SIG-M5 treated with dmso at 0.1 percent for 504 hours (cell line): ENCODE measurements at regions not wholly inside any gene's neighbourhood (a gene's known extent, or its start where the extent isn't known, plus 50 kb on each side); places are given as distances from the start of the nearest gene placed in this dataset.

Experiments used
- DNase-seq: peaks from one replicate; lab custom pipeline; 2025; ENCODE audit not compliant: unreplicated experiment; lab: John Stamatoyannopoulos, UW

DNA sequence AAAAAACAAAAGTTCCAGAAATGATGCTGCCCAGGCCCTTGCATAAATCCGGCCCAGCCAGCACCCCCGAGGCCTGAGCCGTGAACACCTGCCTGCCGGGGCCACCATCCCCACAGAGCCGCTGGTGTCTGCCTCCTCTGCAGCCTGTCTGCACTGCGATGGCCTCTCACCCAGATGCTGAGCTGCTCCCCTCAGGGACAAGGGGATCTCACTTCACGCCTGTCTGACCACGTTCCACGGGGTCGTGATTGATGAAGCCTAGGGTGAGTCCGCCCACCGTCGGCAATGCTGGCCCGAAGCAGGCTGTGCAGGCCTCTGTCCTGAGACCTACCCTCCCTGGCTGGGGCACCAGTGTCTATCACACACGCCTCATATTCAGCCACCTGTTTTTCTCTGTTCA lies 444.2 kb downstream of the EIPR1 start:
- no peak for DNase-seq

DNA sequence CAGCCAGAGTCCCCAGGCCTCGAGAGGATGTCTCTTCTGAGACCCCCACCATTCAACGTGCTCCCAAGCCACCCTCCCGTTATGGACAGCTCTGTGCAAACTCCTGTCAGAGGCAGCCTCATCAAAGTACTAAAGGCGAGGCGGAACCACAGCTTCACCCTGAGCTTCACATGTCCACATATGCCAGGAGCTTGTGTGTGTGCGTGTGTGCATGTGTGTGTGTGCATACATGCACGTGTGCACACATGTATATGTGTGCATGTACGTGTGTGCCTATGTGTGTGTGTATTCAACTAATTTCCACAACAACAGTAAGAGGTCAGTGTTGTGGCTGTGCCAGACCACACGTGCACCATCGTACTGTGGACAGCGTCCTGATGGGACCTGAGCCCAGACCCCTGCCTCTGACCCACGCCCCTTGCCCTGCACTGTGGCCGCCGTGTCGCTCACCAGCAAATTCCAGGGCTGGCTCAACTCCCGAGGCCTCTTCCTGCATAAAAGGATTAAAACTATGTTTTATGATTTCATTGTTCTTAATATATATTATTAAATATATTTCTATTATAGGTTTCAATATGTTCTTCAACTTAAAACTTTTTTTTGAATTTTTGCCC lies 444.8 kb downstream of the EIPR1 start:
- no peak for DNase-seq

DNA sequence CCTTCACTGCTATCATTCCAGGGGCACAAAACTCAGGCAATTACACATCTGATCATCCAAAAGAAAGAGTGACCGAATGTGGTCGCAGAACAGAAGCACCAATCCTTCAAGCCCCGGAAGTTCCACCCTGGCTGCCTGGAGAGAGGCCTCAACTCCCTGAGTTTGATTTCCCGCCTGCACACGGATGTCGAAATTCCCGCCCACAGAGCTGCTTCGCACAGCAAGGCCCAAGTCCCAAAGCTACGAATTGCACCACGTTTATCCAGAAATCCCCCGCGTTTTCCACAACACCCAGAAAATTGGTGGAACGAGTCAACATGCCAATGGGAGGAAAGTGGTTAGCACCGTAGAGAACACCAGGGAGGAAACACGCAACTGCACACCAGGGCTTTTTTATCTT lies 445.4 kb downstream of the EIPR1 start:
- no peak for DNase-seq

GRCh38 chr2:2931318-2932075 lies 446.1 kb downstream of the EIPR1 start:
- no peak for DNase-seq

- no peak for DNase-seq
Measured at GRCh38 chr2:2930841-2931240, 446.8 kb downstream of the EIPR1 start.

- DNase-seq: no peak
Measured at GRCh38 chr2:2926858-2927175, 450.8 kb downstream of the EIPR1 start.

GRCh38 chr2:2926009-2926857 lies 451.4 kb downstream of the EIPR1 start:
- DNase-seq: no peak

DNA sequence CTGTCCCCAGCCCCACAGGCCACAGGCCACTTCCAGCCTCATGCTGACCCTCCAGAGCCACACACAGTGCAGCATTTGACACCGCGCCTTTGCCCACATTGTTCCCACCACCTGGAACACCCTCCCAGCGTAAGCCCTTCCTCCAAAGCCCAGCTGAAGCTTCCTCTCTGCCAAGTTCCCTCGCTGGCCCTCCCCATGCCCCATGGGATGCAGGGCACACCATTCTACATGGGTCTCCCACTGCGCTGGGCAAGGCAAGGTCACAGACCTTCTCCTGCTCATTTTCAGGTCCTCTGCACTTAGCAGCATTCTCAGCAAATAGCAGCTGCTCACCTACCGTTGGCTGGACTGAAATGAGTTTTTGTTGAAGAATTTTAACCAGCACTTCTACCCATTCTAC lies 455.5 kb downstream of the EIPR1 start:
- no peak for DNase-seq

DNA sequence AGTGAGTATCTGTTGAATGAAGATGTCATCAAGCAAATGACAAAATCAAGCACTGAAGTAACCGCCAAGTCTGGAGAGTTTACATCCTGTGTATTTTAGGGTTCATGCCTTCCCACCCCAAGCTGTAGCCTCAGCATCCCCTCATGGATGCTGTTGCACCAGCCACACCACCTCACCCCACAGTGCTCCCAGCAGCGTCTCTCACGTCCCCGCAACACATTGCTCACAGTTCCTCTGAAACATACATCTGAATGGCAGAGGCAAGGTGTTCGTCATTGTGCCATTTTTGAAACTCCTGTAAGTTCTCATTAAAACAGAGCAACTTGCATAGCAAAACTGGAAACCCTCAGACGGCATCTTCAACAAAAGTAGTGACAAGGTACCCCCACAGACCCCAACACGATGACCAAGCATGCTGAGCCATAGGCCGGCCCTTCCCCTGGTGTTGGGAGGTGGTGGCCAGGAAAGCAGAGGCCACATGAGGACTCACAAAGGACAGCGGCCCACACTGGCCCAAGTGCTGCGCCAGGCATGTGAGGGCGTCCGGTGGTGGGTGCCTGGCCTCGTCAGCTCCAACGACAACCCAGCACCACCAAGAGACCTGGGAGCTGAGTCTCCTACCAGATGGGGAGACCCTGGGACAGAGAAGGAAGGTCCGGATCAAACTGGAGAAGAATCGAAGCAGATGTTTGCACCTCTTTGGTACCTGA lies 456.5 kb downstream of the EIPR1 start:
- no peak for DNase-seq

DNA sequence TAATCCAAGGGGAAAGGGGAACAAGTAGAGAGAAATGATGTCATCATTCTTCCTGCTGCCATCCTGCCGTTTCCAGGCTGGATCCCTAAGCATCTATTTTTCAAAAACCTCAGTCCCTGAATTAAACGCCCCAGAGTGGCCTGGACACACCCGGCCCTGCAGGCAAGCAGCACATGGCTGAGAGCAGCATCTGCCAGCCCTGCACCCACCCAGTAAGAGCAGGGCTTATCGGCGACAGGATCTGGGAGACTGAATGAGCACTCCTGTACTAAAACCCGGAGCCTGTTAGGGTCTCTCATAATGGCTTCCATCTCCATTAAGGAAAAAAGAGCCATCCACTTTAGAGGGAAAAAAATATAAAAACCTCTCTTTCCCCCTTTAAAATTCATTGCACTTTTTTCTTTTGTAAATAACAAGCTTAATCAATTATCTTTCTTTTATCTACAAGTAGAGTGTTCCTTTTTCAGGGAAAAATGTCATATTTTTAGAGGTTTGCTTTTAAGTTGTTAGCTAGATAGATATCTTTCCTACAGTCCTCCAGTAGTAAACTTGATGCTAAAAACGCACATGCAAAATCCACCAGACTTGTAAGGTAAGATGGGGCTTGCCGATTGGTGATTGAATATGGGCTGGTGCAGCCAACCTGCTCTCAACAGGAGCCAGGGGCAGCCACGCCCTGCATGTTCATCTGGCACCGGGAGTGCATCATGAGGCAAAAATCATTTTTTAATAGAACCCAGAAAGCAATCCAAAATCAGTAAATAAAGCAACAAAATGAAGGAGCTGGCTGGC lies 457.8 kb downstream of the EIPR1 start:
- DNase-seq: no peak

- DNase-seq: no peak
Measured at GRCh38 chr2:2919026-2919425, 458.6 kb downstream of the EIPR1 start.

DNA sequence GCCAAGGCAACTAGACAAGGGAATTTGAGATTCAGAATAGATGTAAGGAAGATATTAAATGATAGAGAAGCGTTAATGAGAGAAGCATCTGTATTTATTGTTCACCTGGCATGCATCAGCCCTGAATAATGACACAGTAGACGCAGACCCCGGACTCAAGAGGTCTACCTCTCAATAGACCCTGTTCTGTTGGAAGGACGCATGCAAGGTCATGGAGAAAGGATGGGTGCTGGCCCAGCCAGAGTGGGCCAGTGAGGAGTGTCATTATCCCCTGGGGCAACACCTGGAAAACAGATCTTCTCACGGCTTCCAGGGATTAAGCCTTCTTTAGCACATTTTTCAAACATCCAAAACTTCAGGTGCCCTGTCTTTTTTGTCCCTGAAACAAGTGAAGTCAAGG lies 461.0 kb downstream of the EIPR1 start:
- no peak for DNase-seq

DNA sequence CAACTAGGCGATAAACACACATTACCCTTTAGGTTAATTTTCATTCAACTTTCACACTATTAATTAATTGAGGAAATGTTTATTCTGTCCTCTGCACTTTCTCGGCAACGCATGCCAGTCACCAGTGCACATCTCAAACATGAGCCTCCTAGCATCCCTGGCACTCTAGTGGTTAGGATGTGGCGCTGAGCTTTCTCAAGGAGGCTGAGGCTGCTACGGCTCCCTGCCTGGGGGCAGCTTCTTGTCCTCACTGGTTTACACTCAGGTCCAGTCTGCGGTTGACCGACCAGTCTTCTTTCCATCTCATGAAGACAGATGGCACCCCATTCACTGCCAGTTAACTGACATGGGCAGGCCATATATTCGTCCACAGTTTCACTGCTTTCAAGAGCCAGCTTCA lies 463.4 kb downstream of the EIPR1 start:
- DNase-seq: no peak

GRCh38 chr2:2913601-2914120 lies 464.0 kb downstream of the EIPR1 start:
- no peak for DNase-seq

DNA sequence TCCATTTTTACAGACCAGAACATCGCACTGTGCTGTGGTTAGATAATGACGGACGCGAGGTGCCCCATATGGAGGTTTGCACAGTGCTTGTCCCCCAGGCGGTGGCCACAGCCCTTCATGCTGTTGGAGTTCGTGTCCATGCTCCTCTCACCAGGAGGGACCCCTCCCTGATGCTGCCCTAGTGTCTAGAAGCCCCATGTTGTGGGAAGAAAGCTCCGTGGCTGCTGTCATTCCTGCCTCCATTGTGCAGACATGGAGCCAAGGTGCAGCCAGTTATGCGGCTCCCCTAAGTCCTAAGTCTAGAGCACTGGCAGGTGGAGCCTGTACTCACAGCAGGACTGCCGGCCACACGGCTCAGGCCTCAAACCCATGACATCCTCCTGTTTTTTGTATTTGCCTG lies 464.9 kb downstream of the EIPR1 start:
- no peak for DNase-seq

DNA sequence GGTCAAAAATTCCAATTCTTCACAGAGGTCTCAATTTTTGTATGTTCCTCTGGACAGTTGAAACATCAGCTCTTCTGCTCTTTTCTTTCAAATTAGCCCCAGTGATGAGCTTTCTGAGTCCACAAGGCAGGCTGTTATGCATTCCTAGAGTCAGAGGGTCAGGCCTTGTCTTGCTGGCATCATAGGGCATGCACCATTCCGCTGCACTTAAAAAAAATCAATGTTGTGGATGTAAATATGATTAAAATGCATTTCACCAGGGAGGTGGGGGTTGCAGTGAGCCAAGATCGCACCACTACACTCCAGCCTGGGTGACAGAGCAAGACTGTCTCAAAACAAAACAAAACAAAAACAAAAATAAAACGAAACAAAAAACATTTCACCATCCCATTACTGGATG lies 465.3 kb downstream of the EIPR1 start:
- DNase-seq: no peak

- DNase-seq: no peak
Measured at GRCh38 chr2:2910259-2910658, 467.4 kb downstream of the EIPR1 start.

GRCh38 chr2:2909086-2910035 lies 468.3 kb downstream of the EIPR1 start:
- DNase-seq: no peak

DNA sequence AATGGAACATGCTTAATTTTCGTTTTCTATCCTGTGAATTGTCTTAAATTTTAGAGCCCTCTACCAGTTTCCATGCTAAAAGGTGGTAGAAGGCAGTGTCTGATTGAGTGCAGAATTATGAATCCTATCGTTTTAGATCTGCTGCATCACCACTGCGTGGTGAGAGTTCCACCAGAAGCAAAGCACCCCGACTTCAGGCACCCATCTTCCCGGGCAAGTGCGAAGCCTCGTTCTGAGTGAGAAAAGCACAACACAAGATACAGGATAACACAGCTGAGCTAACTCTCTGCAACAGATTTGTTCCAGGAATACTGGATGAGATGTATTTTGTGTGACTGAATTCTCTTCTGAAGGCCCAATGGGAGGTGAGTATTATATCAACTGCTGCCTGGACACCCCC lies 471.5 kb downstream of the EIPR1 start:
- no peak for DNase-seq
